MM.1S (cell line): ENCODE measurements at regions not wholly inside any gene's neighbourhood (a gene's known extent, or its start where the extent isn't known, plus 50 kb on each side); places are given as distances from the start of the nearest gene placed in this dataset.

Experiments
- DNase-seq: peaks from one replicate; pipeline ENCODE4 v3.0.0-alpha.2; 2015
- H2AFZ ChIP-seq: fragments of 300-600 bp; sonication (generic); 2 replicates; pipeline ENCODE4 v1.6.0; 2016; ENCODE audit warnings: antibody characterized with exemption, low read length
- H3F3A ChIP-seq: fragments of 300-600 bp; sonication (generic); 2 replicates; pipeline ENCODE4 v1.6.1; 2016; ENCODE audit warnings: mild to moderate bottlenecking, antibody characterized with exemption, low read length, moderate library complexity, mixed read lengths; ENCODE audit not compliant: insufficient read depth
- H3K27ac ChIP-seq: fragments of 300-600 bp; sonication (generic); 2 replicates; pipeline ENCODE4 v1.5.1; 2016; ENCODE audit warnings: mild to moderate bottlenecking, low read length
- H3K27me3 ChIP-seq: fragments of 300-600 bp; sonication (generic); replicated peaks from 2 replicates; pipeline ENCODE4 v1.6.0; 2016; ENCODE audit warnings: low read length; ENCODE audit not compliant: insufficient read depth
- H3K36me3 ChIP-seq: fragments of 300-600 bp; sonication (generic); replicated peaks from 2 replicates; pipeline ENCODE4 v1.6.1; 2016; ENCODE audit warnings: mild to moderate bottlenecking, low read length, mixed read lengths; ENCODE audit not compliant: insufficient read depth
- H3K4me1 ChIP-seq: fragments of 300-600 bp; sonication (generic); 2 replicates; pipeline ENCODE4 v1.6.1; 2016; ENCODE audit warnings: low read length, mixed read lengths
- H3K4me2 ChIP-seq: fragments of 300-600 bp; sonication (generic); 2 replicates; pipeline ENCODE4 v1.6.0; 2016; ENCODE audit warnings: low read depth, low read length
- H3K4me3 ChIP-seq: fragments of 300-600 bp; sonication (generic); 2 replicates; pipeline ENCODE4 v1.5.1; 2016; ENCODE audit warnings: low read length, mixed read lengths
- H3K79me2 ChIP-seq: fragments of 300-600 bp; sonication (generic); 2 replicates; pipeline ENCODE4 v1.6.1; 2016; ENCODE audit warnings: mixed run types, low read length, mixed read lengths
- H3K9ac ChIP-seq: fragments of 300-600 bp; sonication (generic); 2 replicates; pipeline ENCODE4 v1.6.1; 2016; ENCODE audit warnings: low read length, mixed read lengths
- H3K9me2 ChIP-seq: fragments of 300-600 bp; sonication (generic); replicated peaks from 2 replicates; pipeline ENCODE4 v1.6.1; 2016; ENCODE audit warnings: mild to moderate bottlenecking, low read length, mixed read lengths; ENCODE audit not compliant: insufficient read depth
- H3K9me3 ChIP-seq: fragments of 300-600 bp; sonication (generic); replicated peaks from 2 replicates; pipeline ENCODE4 v1.6.1; 2016; ENCODE audit warnings: mild to moderate bottlenecking, low read length, mixed read lengths; ENCODE audit not compliant: insufficient read depth
- H4K20me1 ChIP-seq: fragments of 300-600 bp; sonication (generic); 2 replicates; pipeline ENCODE4 v1.6.1; 2016; ENCODE audit warnings: mild to moderate bottlenecking, low read length, moderate library complexity, mixed read lengths; ENCODE audit not compliant: insufficient read depth
- CTCF ChIP-seq: fragments of 300-600 bp; sonication (generic); IDR thresholded peaks from 2 replicates; pipeline ENCODE4 v1.5.1; 2016; ENCODE audit warnings: antibody characterized with exemption, low read length, mixed read lengths
- EZH2 ChIP-seq: fragments of 300-600 bp; sonication (generic); optimal IDR thresholded peaks from 2 replicates; pipeline ENCODE3; 2017; ENCODE audit warnings: low read depth, mild to moderate bottlenecking, antibody characterized with exemption, low read length, mixed read lengths
- EZH2phosphoT487 ChIP-seq: fragments of 300-600 bp; sonication (generic); IDR thresholded peaks from 2 replicates; pipeline ENCODE4 v1.6.1; 2018; ENCODE audit warnings: antibody characterized with exemption, low read length

GRCh38 chr20:48284837-48285236, 499.6 kb upstream of the SULF2 start:
- no peak for DNase-seq
- Histone ChIP-seq H4K20me1 (no peaks in the 10 kb centered on the region), H3K9me3 (no peaks in the 10 kb centered on the region), H2AFZ (no peak overlapping the region), H3K79me2 (no peaks in the 10 kb centered on the region), H3K4me1 (no peaks in the 10 kb centered on the region), H3K9ac (no peak overlapping the region), H3K9me2 (no peaks in the 10 kb centered on the region), H3K36me3 (no peaks in the 10 kb centered on the region), H3F3A (no peaks in the 10 kb centered on the region), H3K27ac (no peak overlapping the region), H3K4me2 (no peak overlapping the region), H3K4me3 (no peak overlapping the region), H3K27me3 (no peaks in the 10 kb centered on the region)
- TF ChIP-seq EZH2 (no peak), CTCF (no peak), EZH2phosphoT487 (no peak)

GRCh38 chr20:48284315-48284714, 499.0 kb upstream of the SULF2 start:
- Histone ChIP-seq H3K27me3 (no peaks in the 10 kb centered on the region), H3K9ac (no peak overlapping the region), H4K20me1 (no peaks in the 10 kb centered on the region), H3K9me3 (no peaks in the 10 kb centered on the region), H3F3A (no peaks in the 10 kb centered on the region), H3K4me3 (no peak overlapping the region), H3K27ac (no peak overlapping the region), H3K4me1 (no peaks in the 10 kb centered on the region), H3K79me2 (no peaks in the 10 kb centered on the region), H3K36me3 (no peaks in the 10 kb centered on the region), H2AFZ (no peak overlapping the region), H3K9me2 (no peaks in the 10 kb centered on the region), H3K4me2 (no peak overlapping the region)
- DNase-seq: no peak
- TF ChIP-seq CTCF (no peak), EZH2 (no peak), EZH2phosphoT487 (no peak)

- no peak overlapping the region for H3K9ac ChIP-seq
- no peaks in the 10 kb centered on the region for H3K4me1 ChIP-seq
- H3K9me2 ChIP-seq: no peaks in the 10 kb centered on the region
- H3K9me3 ChIP-seq: no peaks in the 10 kb centered on the region
- H4K20me1 ChIP-seq: no peaks in the 10 kb centered on the region
- H3K4me3 ChIP-seq: no peak overlapping the region
- no peak overlapping the region for H2AFZ ChIP-seq
- H3K4me2 ChIP-seq: no peak overlapping the region
- H3K27ac ChIP-seq: no peak overlapping the region
- no peak for DNase-seq
- H3F3A ChIP-seq: no peaks in the 10 kb centered on the region
- TF ChIP-seq EZH2phosphoT487 (no peak), CTCF (no peak), EZH2 (no peak)
- no peaks in the 10 kb centered on the region for H3K36me3 ChIP-seq
- no peaks in the 10 kb centered on the region for H3K27me3 ChIP-seq
- no peaks in the 10 kb centered on the region for H3K79me2 ChIP-seq
Measured at GRCh38 chr20:48283470-48284110, 498.3 kb upstream of the SULF2 start.
